Body of pancreas (tissue), 4 donors: ENCODE measurements at regions not wholly inside any gene's neighbourhood (a gene's known extent, or its start where the extent isn't known, plus 50 kb on each side); places are given as distances from the start of the nearest gene placed in this dataset.

ENCODE experiments used
- ATAC-seq: fragments of 150-250 bp; one replicate; pipeline ENCODE4 v1.9.1; 2016
- DNase-seq, 4 donors: peaks; one replicate each; pipeline ENCODE4 v3.0.0-alpha.2; 2019
- H3K27ac ChIP-seq, 4 donors: fragments of 200-600 bp; sonication (generic); 1 replicate in 3 of 4; 2 replicates in 1 of 4; pipeline versions ENCODE4 v1.5.1 to v1.6.1; 2016 to 2019; ENCODE audit warnings: mild to moderate bottlenecking in 1 of 4, mixed read lengths in 1 of 4, moderate library complexity in 1 of 4
- H3K27me3 ChIP-seq, 2 donors: fragments of 200-600 bp; sonication (generic); one replicate each; pipeline ENCODE4 v1.6.0; 2016; ENCODE audit warnings: mild to moderate bottlenecking in 1 of 2
- H3K36me3 ChIP-seq, 2 donors: fragments of 200-600 bp; sonication (generic); replicated peaks in 1 of 2; 2 replicates each; pipeline ENCODE4 v1.5.1; 2016; ENCODE audit warnings: low read depth in 2 of 2; ENCODE audit not compliant: insufficient read depth in 1 of 2
- H3K4me1 ChIP-seq: fragments of 200-600 bp; sonication (generic); one replicate; pipeline ENCODE4 v1.6.0; 2016
- H3K4me3 ChIP-seq, 2 donors: fragments of 200-600 bp; sonication (generic); 1 replicate in 1 of 2; 2 replicates in 1 of 2; pipeline ENCODE4 v1.5.1; 2016 to 2019
- H3K9me3 ChIP-seq, 3 donors: fragments of 200-600 bp; sonication (generic); 1 replicate in 2 of 3; 2 replicates in 1 of 3; pipeline ENCODE4 v1.5.1; 2016
- CTCF ChIP-seq, 7 experiments: fragments of 450-650 bp in 4 of 7; fragments of 200-600 bp in 3 of 7; sonication (generic) in 3 of 7; IDR thresholded peaks; one replicate each; pipeline ENCODE4 v1.5.1; 2016 to 2019; ENCODE audit warnings: antibody characterized with exemption in 7 of 7
- POLR2A ChIP-seq, 3 donors: fragments of 450-650 bp; IDR thresholded peaks; one replicate each; pipeline ENCODE4 v1.6.1; 2016; ENCODE audit warnings: antibody characterized with exemption in 3 of 3, mild to moderate bottlenecking in 2 of 3
- WGBS, 2 donors: methylation state at CpG; one replicate each; pipeline ENCODE4 v1.1.5; 2017; 5-methylcytosine and 5-hydroxymethylcytosine counted together
- intact Hi-C: fragments of 100-400 bp; cut with DNase I; formaldehyde crosslinking; loops from one replicate; pipeline ENCODE4 v1.15.1; 2023

GRCh38 chr13:44197791-44198770, 175.5 kb upstream of the SERP2 start:
- intact Hi-C loops = no loop called here
- Histone ChIP-seq H3K4me3 (no peak overlapping the region), H3K36me3 (no peaks in the 10 kb centered on the region), H3K4me1 (peaks cover 9% of the 10 kb centered on the region), H3K27me3 (no peaks in the 10 kb centered on the region), H3K9me3 (no peaks in the 10 kb centered on the region), H3K27ac (no peak overlapping the region)
- DNase-seq = no peak
- no peak for ATAC-seq
- 80 to 100% methylated on average over 1 of the region's 1 CpG for WGBS, 2 donors
- TF ChIP-seq POLR2A (IDR thresholded peaks at IDR 0.05) (no peak), CTCF (IDR thresholded peaks at IDR 0.05) (no peak)

- Histone ChIP-seq H3K4me3 (no peak overlapping the region), H3K27me3 (no peaks in the 10 kb centered on the region), H3K9me3 (no peaks in the 10 kb centered on the region), H3K4me1 (peaks cover 9% of the 10 kb centered on the region), H3K27ac (no peak overlapping the region), H3K36me3 (no peaks in the 10 kb centered on the region)
- TF ChIP-seq POLR2A (IDR thresholded peaks at IDR 0.05) (no peak), CTCF (IDR thresholded peaks at IDR 0.05) (no peak)
- DNase-seq = no peak
- WGBS, 2 donors = 88 to 100% methylated on average over 2 to 3 of the region's 3 CpGs
- ATAC-seq = no peak
- intact Hi-C loops = no loop called here
Measured at GRCh38 chr13:44198826-44199225, 174.8 kb upstream of the SERP2 start.

GRCh38 chr13:44199627-44200207, 173.9 kb upstream of the SERP2 start:
- Histone ChIP-seq H3K27ac (no peak overlapping the region), H3K9me3 (no peaks in the 10 kb centered on the region), H3K27me3 (no peaks in the 10 kb centered on the region), H3K4me1 (peaks cover 9% of the 10 kb centered on the region), H3K36me3 (no peaks in the 10 kb centered on the region), H3K4me3 (no peak overlapping the region)
- ATAC-seq = peak; percentile 30
- TF ChIP-seq CTCF (IDR thresholded peaks at IDR 0.05) = no peak
- TF ChIP-seq POLR2A (IDR thresholded peaks at IDR 0.05) = no peak
- DNase-seq = peak in 3 of 4 donors; percentile 8 to 29 (median 22)
- intact Hi-C loops = no loop called here
- 10 to 17% methylated on average over 2 of the region's 2 CpGs for WGBS, 2 donors

- no peak for DNase-seq
- H3K4me3 ChIP-seq = no peak overlapping the region
- intact Hi-C loops = no loop called here
- TF ChIP-seq CTCF (IDR thresholded peaks at IDR 0.05) (no peak), POLR2A (IDR thresholded peaks at IDR 0.05) (no peak)
- H3K27me3 ChIP-seq = no peaks in the 10 kb centered on the region
- H3K9me3 ChIP-seq = no peaks in the 10 kb centered on the region
- H3K4me1 ChIP-seq = no peaks in the 10 kb centered on the region
- H3K27ac ChIP-seq = no peak overlapping the region
- ATAC-seq = no peak
- 68 to 100% methylated on average over 3 of the region's 3 CpGs for WGBS, 2 donors
- no peaks in the 10 kb centered on the region for H3K36me3 ChIP-seq
Measured at GRCh38 chr13:44206434-44206833, 167.2 kb upstream of the SERP2 start.
